HS-5 (cell line): ENCODE measurements at regions not wholly inside any gene's neighbourhood (a gene's known extent, or its start where the extent isn't known, plus 50 kb on each side); places are given as distances from the start of the nearest gene placed in this dataset.
"Not testable (repeated sequence)": the region's sequence is repeated elsewhere in the genome, so short reads cannot be mapped to it uniquely, and the experiment has no call there.

Source experiments
- DNase-seq: peaks from one replicate; pipeline ENCODE4 v3.0.0-alpha.2; 2012; ENCODE audit warnings: low read depth

- DNase-seq, result no peak
Measured at GRCh38 chr13:31517599-31517998, 221.7 kb upstream of the RXFP2 start.

- no peak for DNase-seq
Measured at GRCh38 chr13:31518645-31519044, 220.7 kb upstream of the RXFP2 start.

GRCh38 chr13:31521435-31521834 is 217.9 kb upstream of the RXFP2 start:
- DNase-seq, result no peak

GRCh38 chr13:31522396-31522795 is 216.9 kb upstream of the RXFP2 start:
- DNase-seq, result no peak

- DNase-seq, result no peak
Measured at GRCh38 chr13:31528176-31528575, 211.2 kb upstream of the RXFP2 start.

GRCh38 chr13:31528758-31529157 is 210.6 kb upstream of the RXFP2 start:
- DNase-seq, result no peak

GRCh38 chr13:31530922-31531321 is 208.4 kb upstream of the RXFP2 start:
- DNase-seq, result no peak

GRCh38 chr13:31537052-31537451 is 202.3 kb upstream of the RXFP2 start:
- DNase-seq, result no peak

- DNase-seq, result no peak
Measured at GRCh38 chr13:31538067-31539042, 201.0 kb upstream of the RXFP2 start.

GRCh38 chr13:31540281-31540680 is 199.0 kb upstream of the RXFP2 start:
- no peak for DNase-seq

- DNase-seq, result no peak
Measured at GRCh38 chr13:31543190-31543589, 196.1 kb upstream of the RXFP2 start.

GRCh38 chr13:31545616-31546015 is 193.7 kb upstream of the RXFP2 start:
- DNase-seq, result no peak

GRCh38 chr13:31556376-31556775 is 182.9 kb upstream of the RXFP2 start:
- DNase-seq, result no peak

- DNase-seq, result not testable (repeated sequence)
Measured at GRCh38 chr13:31584221-31584620, 155.1 kb upstream of the RXFP2 start.

GRCh38 chr13:31587698-31588266 is 151.5 kb upstream of the RXFP2 start:
- no peak for DNase-seq

- DNase-seq, result no peak
Measured at GRCh38 chr13:31588316-31588715, 151.0 kb upstream of the RXFP2 start.

GRCh38 chr13:31588893-31589292 is 150.4 kb upstream of the RXFP2 start:
- no peak for DNase-seq

GRCh38 chr13:31591642-31592233 is 147.6 kb upstream of the RXFP2 start:
- DNase-seq, result no peak

GRCh38 chr13:31594056-31594455 is 145.3 kb upstream of the RXFP2 start:
- no peak for DNase-seq

- no peak for DNase-seq
Measured at GRCh38 chr13:31595563-31595962, 143.8 kb upstream of the RXFP2 start.

GRCh38 chr13:31598990-31599389 is 140.3 kb upstream of the RXFP2 start:
- DNase-seq, result no peak

- DNase-seq, result no peak
Measured at GRCh38 chr13:31605076-31605860, 134.1 kb upstream of the RXFP2 start.
